H1 (cell line): ENCODE measurements at regions not wholly inside any gene's neighbourhood (a gene's known extent, or its start where the extent isn't known, plus 50 kb on each side); places are given as distances from the start of the nearest gene placed in this dataset.

Experiments
- CTCF ChIA-PET: fragments of 300-600 bp; sonication (Branson Sonifier 250); formaldehyde crosslinking; loops from one replicate; lab custom pipeline; 2021; ENCODE audit not compliant: partially characterized antibody; lab: Charles Lee
- POLR2A ChIA-PET: fragments of 300-600 bp; sonication (Branson Sonifier 250); formaldehyde crosslinking; loops from one replicate; lab custom pipeline; 2021; ENCODE audit warnings: inconsistent platforms; ENCODE audit not compliant: partially characterized antibody; lab: Charles Lee
- DNase-seq, 2 experiments: peaks; one replicate each; pipeline versions ENCODE4 v3.0.0 to v3.0.0-alpha.2; 2010 to 2022; ENCODE audit warnings: low spot score in 2 of 2, low read depth in 1 of 2, mixed read lengths in 1 of 2
- FAIRE-seq: peaks from 2 replicates; lab custom pipeline; 2011; peaks lifted over from hg19 to GRCh38; lab: Jason Lieb, UNC
- H2AFZ ChIP-seq: 2 replicates; pipeline ENCODE4 v1.8.1; 2012; ENCODE audit warnings: low read length, inconsistent platforms
- H2AK5ac ChIP-seq: 2 replicates; pipeline ENCODE4 v1.6.1; 2013; ENCODE audit warnings: low read depth, low read length
- H2BK120ac ChIP-seq: replicated peaks from 2 replicates; pipeline ENCODE3; 2013; ENCODE audit warnings: low read depth, low read length, inconsistent platforms
- H2BK12ac ChIP-seq: 2 replicates; pipeline ENCODE4 v1.6.1; 2013; ENCODE audit warnings: low read depth, low read length
- H2BK15ac ChIP-seq: 2 replicates; pipeline ENCODE4 v1.6.1; 2013; ENCODE audit warnings: low read length
- H2BK20ac ChIP-seq: 2 replicates; pipeline ENCODE4 v1.6.1; 2013; ENCODE audit warnings: low read length
- H2BK5ac ChIP-seq: 2 replicates; pipeline ENCODE4 v1.6.1; 2013; ENCODE audit warnings: low read depth, low read length
- H3K14ac ChIP-seq: 2 replicates; pipeline ENCODE4 v1.6.1; 2013; ENCODE audit warnings: inconsistent platforms; ENCODE audit not compliant: insufficient read length
- H3K18ac ChIP-seq: 2 replicates; pipeline ENCODE4 v1.6.1; 2013; ENCODE audit warnings: low read length; ENCODE audit errors: extremely low read depth
- H3K23ac ChIP-seq: 2 replicates; pipeline ENCODE4 v1.6.1; 2013; ENCODE audit warnings: inconsistent platforms; ENCODE audit not compliant: insufficient read length
- H3K23me2 ChIP-seq: 2 replicates; pipeline ENCODE4 v1.6.1; 2013; ENCODE audit warnings: low read depth, low read length
- H3K27ac ChIP-seq: 2 replicates; pipeline ENCODE4 v1.6.1; 2011; ENCODE audit warnings: low read depth, low read length, inconsistent platforms
- H3K27me3 ChIP-seq, 4 experiments: replicated peaks in 1 of 4; 1 replicate in 1 of 4; 2 replicates in 3 of 4; pipeline versions ENCODE4 v1.6.1 to v1.8.1; 2011 to 2013; ENCODE audit warnings: low read length in 3 of 4, mild to moderate bottlenecking in 3 of 4, inconsistent platforms in 2 of 4, mixed read lengths in 2 of 4, moderate library complexity in 1 of 4; ENCODE audit not compliant: control insufficient read depth in 3 of 4, insufficient read depth in 3 of 4; ENCODE audit errors: extremely low read depth in 1 of 4
- H3K36me3 ChIP-seq, 4 experiments: 2 replicates each; pipeline versions ENCODE4 v1.6.1 to v1.8.1; 2011 to 2013; ENCODE audit warnings: mild to moderate bottlenecking in 4 of 4, low read length in 3 of 4, moderate library complexity in 2 of 4, control low read depth in 1 of 4, inconsistent platforms in 1 of 4; ENCODE audit not compliant: insufficient read depth in 4 of 4, control insufficient read depth in 2 of 4
- H3K4ac ChIP-seq: replicated peaks from 2 replicates; pipeline ENCODE3; 2013; ENCODE audit warnings: low read length, low read depth, mixed read lengths, inconsistent platforms; ENCODE audit not compliant: insufficient read length
- H3K4me1 ChIP-seq, 4 experiments: replicated peaks in 1 of 4; 1 replicate in 1 of 4; 2 replicates in 3 of 4; pipeline versions ENCODE4 v1.6.1 to v1.8.1; 2011 to 2013; ENCODE audit warnings: low read length in 3 of 4, inconsistent platforms in 2 of 4, mixed read lengths in 1 of 4; ENCODE audit not compliant: insufficient read depth in 4 of 4, control insufficient read depth in 3 of 4
- H3K4me2 ChIP-seq, 2 experiments: 2 replicates each; pipeline versions ENCODE4 v1.6.1 to v1.8.1; 2011 to 2013; ENCODE audit warnings: low read depth in 2 of 2, low read length in 2 of 2, control low read depth in 1 of 2, inconsistent platforms in 1 of 2, mild to moderate bottlenecking in 1 of 2; ENCODE audit not compliant: insufficient read depth in 1 of 2
- H3K4me3 ChIP-seq, 4 experiments: fragments of 200-600, 300-600 bp in 1 of 4; sonication (generic), shearing (Covaris generic), sonication (Bioruptor Twin) in 1 of 4; 2 replicates each; pipeline versions ENCODE4 v1.5.1 to v1.8.1; 2011 to 2016; ENCODE audit warnings: low read length in 4 of 4, low read depth in 3 of 4, control low read depth in 2 of 4, inconsistent platforms in 2 of 4, mild to moderate bottlenecking in 2 of 4, mixed read lengths in 1 of 4, moderate library complexity in 1 of 4; ENCODE audit not compliant: insufficient read depth in 2 of 4; ENCODE audit errors: extremely low read depth in 1 of 4
- H3K56ac ChIP-seq: replicated peaks from 2 replicates; pipeline ENCODE3; 2013; ENCODE audit warnings: low read depth, mild to moderate bottlenecking, mixed read lengths, low read length, inconsistent platforms; ENCODE audit not compliant: insufficient read length
- H3K79me1 ChIP-seq: 2 replicates; pipeline ENCODE4 v1.6.1; 2013; ENCODE audit warnings: low read depth, low read length, control low read depth
- H3K79me2 ChIP-seq, 2 experiments: 2 replicates each; pipeline versions ENCODE4 v1.6.1 to v1.8.1; 2012 to 2013; ENCODE audit warnings: low read length in 2 of 2, mild to moderate bottlenecking in 2 of 2, inconsistent platforms in 1 of 2; ENCODE audit not compliant: insufficient read depth in 2 of 2, control insufficient read depth in 1 of 2
- H3K9ac ChIP-seq, 4 experiments: replicated peaks in 1 of 4; 1 replicate in 1 of 4; 2 replicates in 3 of 4; pipeline versions ENCODE4 v1.6.1 to v1.8.1; 2011 to 2013; ENCODE audit warnings: low read depth in 3 of 4, low read length in 3 of 4, control low read depth in 2 of 4, mild to moderate bottlenecking in 2 of 4, moderate library complexity in 2 of 4, inconsistent platforms in 1 of 4; ENCODE audit errors: extremely low read depth in 1 of 4
- H3K9me3 ChIP-seq, 2 experiments: 2 replicates each; pipeline versions ENCODE4 v1.6.1 to v1.8.1; 2012 to 2013; ENCODE audit warnings: mild to moderate bottlenecking in 2 of 2, moderate library complexity in 2 of 2, control low read depth in 1 of 2, inconsistent platforms in 1 of 2, low read depth in 1 of 2, low read length in 1 of 2, mixed read lengths in 1 of 2; ENCODE audit not compliant: insufficient read depth in 2 of 2
- H4K20me1 ChIP-seq, 2 experiments: replicated peaks in 1 of 2; 2 replicates each; pipeline versions ENCODE3 to v1.8.1; 2011 to 2013; ENCODE audit warnings: inconsistent platforms in 2 of 2, low read length in 2 of 2, mild to moderate bottlenecking in 1 of 2; ENCODE audit not compliant: insufficient read depth in 2 of 2, control insufficient read depth in 1 of 2
- H4K5ac ChIP-seq: 2 replicates; pipeline ENCODE4 v1.6.1; 2013; ENCODE audit warnings: low read length, low read depth, mixed read lengths, inconsistent platforms; ENCODE audit not compliant: insufficient read length
- H4K8ac ChIP-seq: 2 replicates; pipeline ENCODE4 v1.8.0; 2013; ENCODE audit warnings: mild to moderate bottlenecking, moderate library complexity, low read length, inconsistent platforms; ENCODE audit not compliant: insufficient read depth; ENCODE audit errors: extremely low read depth
- H4K91ac ChIP-seq: replicated peaks from 2 replicates; pipeline ENCODE3; 2013; ENCODE audit warnings: low read length, mixed read lengths, inconsistent platforms; ENCODE audit not compliant: insufficient read length
- CBX5 ChIP-seq: fragments of 300-800, 300-1000 bp; sonication (generic); IDR thresholded peaks from 2 replicates; pipeline ENCODE4 v1.7.1; 2016; ENCODE audit warnings: antibody characterized with exemption, low read length, low read depth
- CBX8 ChIP-seq: fragments of 300-800, 300-1000 bp; sonication (generic); IDR thresholded peaks from 2 replicates; pipeline ENCODE4 v1.7.1; 2016; ENCODE audit warnings: low read depth, low read length, borderline replicate concordance
- HDAC2 ChIP-seq, 2 experiments: fragments of 300-600 bp in 1 of 2; sonication (generic) in 1 of 2; IDR thresholded peaks; 2 replicates each; pipeline ENCODE4 v1.6.1; 2011 to 2012; ENCODE audit warnings: low read depth in 2 of 2, low read length in 2 of 2, mild to moderate bottlenecking in 2 of 2, moderate library complexity in 2 of 2, borderline replicate concordance in 1 of 2, inconsistent platforms in 1 of 2
- RXRA ChIP-seq: IDR thresholded peaks from 2 replicates; pipeline ENCODE4 v1.6.1; 2011; ENCODE audit warnings: low read depth, mild to moderate bottlenecking, low read length, moderate library complexity; ENCODE audit not compliant: insufficient read depth
- SIRT6 ChIP-seq: IDR thresholded peaks from one replicate; pipeline ENCODE4 v1.7.1; 2012; ENCODE audit warnings: low read length, inconsistent platforms
- TCF12 ChIP-seq: IDR thresholded peaks from 2 replicates; pipeline ENCODE4 v1.6.1; 2011; ENCODE audit warnings: low read depth, mild to moderate bottlenecking, low read length
- WGBS, 2 experiments: shearing (Covaris generic) in 1 of 2; methylation state at CpG; one replicate each; pipeline versions ENCODE4 v1.1.6 to v1.1.7; 2013 to 2015; ENCODE audit warnings: low lambda C conversion rate in 2 of 2, mixed read lengths in 2 of 2, inconsistent platforms in 1 of 2, low coverage in 1 of 2, missing lambda C conversion rate in 1 of 2; ENCODE audit not compliant: insufficient replicate concordance in 2 of 2, insufficient coverage in 1 of 2, insufficient read length in 1 of 2; ENCODE audit errors: extremely low coverage in 1 of 2, missing lambda C conversion rate in 1 of 2; 5-methylcytosine and 5-hydroxymethylcytosine counted together
- TF ChIP-seq, protein P1 (sequence below): IDR thresholded peaks from 2 replicates; pipeline ENCODE4 v1.6.1; 2012; ENCODE audit warnings: inconsistent platforms
- TF ChIP-seq, protein P2 (sequence below): IDR thresholded peaks from 2 replicates; pipeline ENCODE4 v1.6.1; 2011; ENCODE audit warnings: low read depth, mild to moderate bottlenecking, low read length; ENCODE audit not compliant: insufficient read depth

DNA sequence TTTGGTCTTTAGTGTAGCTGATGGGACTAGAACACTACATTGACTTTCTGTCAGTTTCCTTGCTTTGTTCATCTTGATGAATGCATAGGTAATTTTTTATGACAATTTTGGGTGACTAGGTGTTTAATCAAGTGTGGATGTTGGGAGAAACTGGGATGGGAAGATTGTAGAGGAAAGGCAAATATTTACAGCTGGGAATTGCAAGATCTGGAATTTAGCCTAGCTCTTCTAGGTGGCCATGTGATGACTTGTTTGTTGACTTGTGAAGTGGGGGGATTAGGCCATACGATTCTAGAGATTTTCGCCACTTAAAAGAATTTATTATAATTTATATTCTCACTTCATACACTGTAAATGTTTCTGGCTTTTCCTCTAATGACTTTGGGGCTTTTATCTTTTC lies 480.3 kb upstream of the GOT2 start:
- no peak overlapping the region for H3K23ac ChIP-seq
- TF ChIP-seq TCF12 (no peak), CBX5 (no peak), RXRA (no peak), HDAC2 (IDR thresholded peaks at IDR 0.05; ENCODE audit: borderline replicate concordance in 1 of 2, low read depth in 2 of 2, low read length in 2 of 2) (no peak), SIRT6 (no peak), CBX8 (no peak)
- TF ChIP-seq, protein P1, sequence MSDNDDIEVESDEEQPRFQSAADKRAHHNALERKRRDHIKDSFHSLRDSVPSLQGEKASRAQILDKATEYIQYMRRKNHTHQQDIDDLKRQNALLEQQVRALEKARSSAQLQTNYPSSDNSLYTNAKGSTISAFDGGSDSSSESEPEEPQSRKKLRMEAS: no peak
- TF ChIP-seq, protein P2, sequence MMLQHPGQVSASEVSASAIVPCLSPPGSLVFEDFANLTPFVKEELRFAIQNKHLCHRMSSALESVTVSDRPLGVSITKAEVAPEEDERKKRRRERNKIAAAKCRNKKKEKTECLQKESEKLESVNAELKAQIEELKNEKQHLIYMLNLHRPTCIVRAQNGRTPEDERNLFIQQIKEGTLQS: no peak
- H2AK5ac ChIP-seq: no peak overlapping the region
- no peaks in the 10 kb centered on the region for H4K20me1 ChIP-seq
- H2BK20ac ChIP-seq: no peak overlapping the region
- H3K4ac ChIP-seq: no peak overlapping the region
- ChIA-PET POLR2A (no interaction called here), CTCF (no interaction called here)
- peaks cover 0 to 11% (median 6%) of the 10 kb centered on the region in 4 experiments; a peak in 5 of 7 replicates for H3K4me1 ChIP-seq
- H4K5ac ChIP-seq: no peak overlapping the region
- H2BK15ac ChIP-seq: no peak overlapping the region
- no peak overlapping the region for H3K18ac ChIP-seq
- H3K23me2 ChIP-seq: no peaks in the 10 kb centered on the region
- H3K36me3 ChIP-seq: no peaks in the 10 kb centered on the region
- no peak overlapping the region for H4K91ac ChIP-seq
- no peak for DNase-seq
- H3K56ac ChIP-seq: no peak overlapping the region
- H2AFZ ChIP-seq: no peak overlapping the region
- H3K27ac ChIP-seq: no peak overlapping the region
- no peak overlapping the region for H2BK5ac ChIP-seq
- 73% methylated on average over 2 of the region's 2 CpGs; no CpG with 5 or more reads in 1 of the 2 experiments for WGBS, 2 experiments
- H3K9ac ChIP-seq: no peak overlapping the region
- H3K27me3 ChIP-seq: no peaks in the 10 kb centered on the region
- FAIRE-seq: no peak
- no peaks in the 10 kb centered on the region for H3K9me3 ChIP-seq
- H4K8ac ChIP-seq: no peak overlapping the region
- no peak overlapping the region for H3K4me2 ChIP-seq
- no peak overlapping the region; the same call in 1 of the 2 replicates for H2BK12ac ChIP-seq
- no peak overlapping the region for H3K4me3 ChIP-seq
- H3K79me1 ChIP-seq: no peaks in the 10 kb centered on the region
- no peaks in the 10 kb centered on the region for H3K79me2 ChIP-seq
- no peak overlapping the region for H2BK120ac ChIP-seq
- H3K14ac ChIP-seq: no peak overlapping the region
